K562 (cell line): ENCODE measurements at regions not wholly inside any gene's neighbourhood (a gene's known extent, or its start where the extent isn't known, plus 50 kb on each side); places are given as distances from the start of the nearest gene placed in this dataset.

Experiments
- ATAC-seq: fragments of 200-7000 bp; cut with Tn5 transposase; 3 replicates; pipeline ENCODE4 v1.9.1; 2020; ENCODE audit warnings: moderate library complexity
- BruUV-seq: library from RNA; stranded (reverse); fragments of 400-500 nt; replicated peaks from 2 replicates; lab custom pipeline; 2021; lab: Mats Ljungman, UMichigan
- CTCF ChIA-PET: fragments of 300-600 bp; formaldehyde crosslinking; extraction: SDS; loops from one replicate; lab custom pipeline; 2021; ENCODE audit warnings: low intra/inter-chr PET ratio; lab: Yijun Ruan, JAX
- POLR2A ChIA-PET: fragments of 300-600, 350-650 bp; sonication (Branson Sonifier 250); formaldehyde crosslinking; extraction: SDS; loops from one replicate; lab custom pipeline; 2021; ENCODE audit warnings: antibody characterized with exemption, inconsistent platforms; lab: Yijun Ruan, JAX
- DNase-seq, 4 experiments: peaks; one replicate each; pipeline versions ENCODE4 v3.0.0 to v3.0.0-alpha.2; 2011 to 2018; ENCODE audit warnings: low spot score in 3 of 4, mixed read lengths in 3 of 4; ENCODE audit errors: extremely low read depth in 1 of 4
- FAIRE-seq: peaks from 2 replicates; lab custom pipeline; 2011; peaks lifted over from hg19 to GRCh38; lab: Jason Lieb, UNC
- H2AFZ ChIP-seq: 2 replicates; pipeline ENCODE4 v1.6.0; 2011; ENCODE audit warnings: low read depth, low read length, control low read depth, inconsistent platforms
- H3K27ac ChIP-seq: fragments of 200-600 bp; 3 replicates; pipeline ENCODE4 v1.8.0; 2011; ENCODE audit warnings: low read depth, mild to moderate bottlenecking, control low read depth, inconsistent platforms, low read length, moderate library complexity, mixed read lengths; ENCODE audit errors: extremely low read depth
- H3K27me3 ChIP-seq, 2 experiments: fragments of 300-600 bp in 1 of 2; 2 replicates in 1 of 2; 3 replicates in 1 of 2; pipeline versions ENCODE4 v1.6.0 to v1.8.0; 2011; ENCODE audit warnings: inconsistent platforms in 2 of 2, low read length in 2 of 2, mild to moderate bottlenecking in 1 of 2, mixed read lengths in 1 of 2, moderate library complexity in 1 of 2; ENCODE audit not compliant: control insufficient read depth in 2 of 2, insufficient read depth in 2 of 2
- H3K36me3 ChIP-seq: fragments of 300-600 bp; 3 replicates; pipeline ENCODE4 v1.8.0; 2011; ENCODE audit warnings: mild to moderate bottlenecking, low read length, inconsistent platforms; ENCODE audit not compliant: control insufficient read depth, insufficient read depth
- H3K4me1 ChIP-seq, 2 experiments: fragments of 200-600 bp in 1 of 2; replicated peaks in 1 of 2; 2 replicates in 1 of 2; 3 replicates in 1 of 2; pipeline versions ENCODE4 v1.5.1 to v1.8.0; 2011; ENCODE audit warnings: inconsistent platforms in 2 of 2, low read length in 2 of 2, mild to moderate bottlenecking in 1 of 2, mixed read lengths in 1 of 2, moderate library complexity in 1 of 2; ENCODE audit not compliant: control insufficient read depth in 2 of 2, insufficient read depth in 2 of 2
- H3K4me2 ChIP-seq: 2 replicates; pipeline ENCODE4 v1.6.1; 2011; ENCODE audit warnings: low read length, control low read depth, inconsistent platforms, mixed read lengths; ENCODE audit not compliant: insufficient read depth
- H3K4me3 ChIP-seq: fragments of 200-600 bp; sonication (generic), shearing (Covaris generic); 2 replicates; pipeline ENCODE4 v1.5.1; 2016; ENCODE audit warnings: control low read depth, inconsistent platforms
- H3K79me2 ChIP-seq: fragments of 200-600 bp; 3 replicates; pipeline ENCODE4 v1.8.0; 2011; ENCODE audit warnings: low read length, inconsistent platforms; ENCODE audit not compliant: control insufficient read depth, insufficient read depth
- H3K9ac ChIP-seq, 2 experiments: 2 replicates each; pipeline versions ENCODE4 v1.6.0 to v1.6.1; 2011; ENCODE audit warnings: low read depth in 2 of 2, low read length in 2 of 2, control low read depth in 1 of 2, inconsistent platforms in 1 of 2, mild to moderate bottlenecking in 1 of 2, mixed read lengths in 1 of 2; ENCODE audit not compliant: insufficient read depth in 1 of 2
- H3K9me1 ChIP-seq: one replicate; pipeline ENCODE4 v1.6.0; 2011; ENCODE audit warnings: inconsistent platforms, mild to moderate bottlenecking, low read length, moderate library complexity; ENCODE audit not compliant: control insufficient read depth, insufficient read depth
- H3K9me3 ChIP-seq: replicated peaks from 2 replicates; pipeline ENCODE4 v1.5.1; 2011; ENCODE audit warnings: low read depth, low read length, inconsistent platforms; ENCODE audit not compliant: control insufficient read depth, insufficient read depth
- H4K20me1 ChIP-seq: replicated peaks from 2 replicates; pipeline ENCODE4 v1.6.1; 2011; ENCODE audit warnings: low read length, inconsistent platforms, mixed read lengths; ENCODE audit not compliant: control insufficient read depth, insufficient read depth
- CSDE1 ChIP-seq, 2 experiments: fragments of 450-650 bp; IDR thresholded peaks; 2 replicates each; pipeline ENCODE4 v1.6.1; 2016; ENCODE audit warnings: mild to moderate bottlenecking in 1 of 2
- ELF4 ChIP-seq: fragments of 450-650 bp; formaldehyde crosslinking; IDR thresholded peaks from 2 replicates; pipeline ENCODE4 v1.4.0; 2022; ENCODE audit warnings: missing genetic modification characterization
- ETS2 ChIP-seq: IDR thresholded peaks from 2 replicates; pipeline ENCODE4 v1.6.1; 2016; ENCODE audit warnings: borderline replicate concordance, missing genetic modification characterization, mild to moderate bottlenecking, moderate library complexity, missing compliant biosample characterization; ENCODE audit not compliant: poor library complexity, severe bottlenecking
- FOXK2 ChIP-seq, 2 experiments: fragments of 450-650 bp; IDR thresholded peaks in 1 of 2; conservative IDR thresholded peaks in 1 of 2; 2 replicates each; pipeline ENCODE4 v1.6.1; 2016; ENCODE audit warnings: low read depth in 2 of 2, mild to moderate bottlenecking in 1 of 2
- HIVEP1 ChIP-seq: fragments of 250-450 bp; sonication (Bioruptor Pico); IDR thresholded peaks from 2 replicates; pipeline ENCODE4 v1.4.0; 2020; ENCODE audit warnings: mild to moderate bottlenecking
- RNF219 ChIP-seq: fragments of 250-450 bp; sonication (Bioruptor Pico); IDR thresholded peaks from 2 replicates; pipeline ENCODE4 v1.5.0; 2022; ENCODE audit warnings: mild to moderate bottlenecking
- TFE3 ChIP-seq: fragments of 450-650 bp; formaldehyde crosslinking; IDR thresholded peaks from 2 replicates; pipeline ENCODE4 v1.4.0; 2020; ENCODE audit warnings: mild to moderate bottlenecking, mixed read lengths
- ZBTB12 ChIP-seq: fragments of 250-450 bp; sonication (Bioruptor Pico); IDR thresholded peaks from 2 replicates; pipeline ENCODE4 v1.4.0; 2020
- ZMIZ1 ChIP-seq, 2 experiments: fragments of 150-350 bp in 1 of 2; IDR thresholded peaks; 2 replicates each; pipeline ENCODE4 v1.6.1; 2012 to 2016; ENCODE audit warnings: low read depth in 2 of 2, low read length in 2 of 2, mild to moderate bottlenecking in 1 of 2, moderate library complexity in 1 of 2
- ZNF133 ChIP-seq: fragments of 250-450 bp; sonication (Bioruptor Pico); IDR thresholded peaks from 2 replicates; pipeline ENCODE4 v1.4.0; 2020; ENCODE audit warnings: mild to moderate bottlenecking
- ZNF584 ChIP-seq: fragments of 200-800 bp; sonication (Bioruptor generic); IDR thresholded peaks from 2 replicates; pipeline ENCODE4 v1.6.1; 2016; ENCODE audit warnings: low read depth, mild to moderate bottlenecking, missing genetic modification characterization, missing compliant biosample characterization
- WGBS: fragments of 100-300 bp; shearing (Covaris generic); methylation state at CpG from one replicate; pipeline ENCODE4 v1.1.6; 2016; ENCODE audit warnings: low coverage, mixed read lengths; ENCODE audit not compliant: insufficient coverage; ENCODE audit errors: missing lambda C conversion rate; 5-methylcytosine and 5-hydroxymethylcytosine counted together
- in situ Hi-C: fragments of 300-500 bp; cut with MboI; formaldehyde crosslinking; loops from 4 replicates; pipeline ENCODE4 v1.15.0; 2018; ENCODE audit warnings: inconsistent platforms, mixed read lengths
- intact Hi-C: fragments of 100-400 bp; cut with micrococcal nuclease; formaldehyde crosslinking; loops from 2 replicates; pipeline ENCODE4 v1.14.2; 2022

DNA sequence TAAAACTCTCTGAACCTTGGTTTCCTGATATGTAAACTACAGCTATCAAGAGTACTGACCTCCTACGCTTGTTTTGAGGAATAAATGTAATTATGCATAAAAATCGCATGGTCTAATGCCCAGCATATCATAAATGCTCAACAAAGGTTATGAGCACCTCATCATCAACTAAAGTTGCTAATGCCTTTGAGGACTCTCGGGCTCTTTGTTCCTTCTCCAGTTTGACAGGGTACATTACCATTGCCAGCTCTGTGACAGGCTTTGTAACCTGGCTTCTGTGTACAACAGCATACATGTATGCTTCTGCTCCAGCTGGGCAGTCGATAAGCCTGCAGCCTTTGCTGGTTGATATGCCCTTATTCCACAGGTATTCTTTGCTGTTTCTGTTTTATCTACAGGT, 95.2 kb downstream of the C9orf152 start (continued):
- TF ChIP-seq ZMIZ1 (IDR thresholded peaks at IDR 0.05; ENCODE audit: low read depth in 2 of 2, low read length in 2 of 2): no peak

DNA sequence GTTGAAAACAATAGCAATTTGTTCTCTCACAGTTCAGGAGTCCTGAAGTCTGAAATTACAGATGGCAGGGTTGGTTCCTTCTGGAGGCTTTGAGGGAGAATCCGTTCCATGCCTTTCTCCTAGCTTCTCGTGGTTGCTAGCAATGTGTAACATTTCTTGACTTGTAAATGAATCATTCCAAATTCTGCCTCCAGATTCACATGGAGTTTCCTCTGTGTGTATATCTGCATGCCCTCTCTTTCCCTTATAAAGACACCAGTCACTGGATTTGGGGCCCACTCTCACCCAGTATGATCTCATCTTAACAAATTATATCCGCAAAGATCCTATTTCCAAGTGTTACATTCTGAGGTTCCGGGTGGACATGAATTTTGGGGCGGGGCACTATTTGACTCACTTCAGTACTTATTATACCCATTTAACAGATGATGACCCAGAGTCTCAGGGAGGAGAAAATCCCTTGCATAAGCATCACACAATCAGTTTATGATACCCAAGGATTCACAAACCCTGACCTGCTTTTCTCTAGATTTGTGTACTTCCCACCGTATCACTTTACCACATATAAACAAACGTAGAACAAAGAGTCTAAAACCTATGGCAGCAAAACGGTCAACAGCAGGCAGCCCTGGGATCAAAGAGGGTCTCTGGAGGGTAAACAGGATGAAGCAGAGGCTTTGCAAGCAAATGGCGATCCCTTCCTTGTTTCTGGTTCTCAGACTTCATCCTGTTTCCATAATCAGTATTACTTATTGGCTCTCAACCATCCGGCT, 93.7 kb downstream of the C9orf152 start:
- Histone ChIP-seq H3K79me2 (no peaks in the 10 kb centered on the region), H3K36me3 (no peaks in the 10 kb centered on the region), H3K9me3 (no peaks in the 10 kb centered on the region), H2AFZ (no peak overlapping the region), H3K27me3 (no peaks in the 10 kb centered on the region; a peak in 2 of 5 replicates), H3K4me2 (no peak overlapping the region), H3K4me3 (no peak overlapping the region), H3K9me1 (no peaks in the 10 kb centered on the region), H3K9ac (no peak overlapping the region), H3K4me1 (no peaks in the 10 kb centered on the region), H3K27ac (no peak overlapping the region), H4K20me1 (no peaks in the 10 kb centered on the region)
- intact Hi-C loops: no loop called here
- CTCF ChIA-PET: no interaction called here
- in situ Hi-C loops: no loop called here
- no peak for DNase-seq
- TF ChIP-seq CSDE1 (IDR thresholded peaks at IDR 0.05): no peak
- TF ChIP-seq ZNF584 (CRISPR knock-in tag): no peak
- no peak for TF ChIP-seq ELF4 (CRISPR knock-in tag)
- no peak for TF ChIP-seq ETS2 (tag)
- TF ChIP-seq RNF219 (CRISPR knock-in tag): no peak
- TF ChIP-seq ZBTB12 (CRISPR knock-in tag): no peak
- no peak for TF ChIP-seq ZNF133 (CRISPR knock-in tag)
- no peak for TF ChIP-seq HIVEP1 (CRISPR knock-in tag)
- TF ChIP-seq FOXK2 (conservative IDR thresholded peaks at IDR 0.05 in 1 of 2, IDR thresholded peaks at IDR 0.05 in 1 of 2; ENCODE audit: low read depth in 2 of 2): no peak
- no peak for TF ChIP-seq TFE3 (CRISPR knock-in tag)
- WGBS: 3% methylated on average over 10 of the region's 10 CpGs
- FAIRE-seq: no peak
- POLR2A ChIA-PET: no interaction called here
- BruUV-seq: no TSS peak
- no peak for ATAC-seq
